Islet of Langerhans (tissue), 1 donor: ENCODE measurements at regions not wholly inside any gene's neighbourhood (a gene's known extent, or its start where the extent isn't known, plus 50 kb on each side); places are given as distances from the start of the nearest gene placed in this dataset.

Source experiments
- FAIRE-seq: peaks from one replicate; lab custom pipeline; 2011; peaks lifted over from hg19 to GRCh38; lab: Jason Lieb, UNC

GRCh38 chr9:107984956-107985355 is 495.4 kb upstream of the KLF4 start:
- no peak for FAIRE-seq

- no peak for FAIRE-seq
These were observed 494.2 kb upstream of the KLF4 start for GRCh38 chr9:107983762-107984161.

- no peak for FAIRE-seq
These were observed 493.6 kb upstream of the KLF4 start for GRCh38 chr9:107983181-107983603.

GRCh38 chr9:107982745-107983144 is 493.2 kb upstream of the KLF4 start:
- FAIRE-seq = no peak

GRCh38 chr9:107982001-107982400 is 492.4 kb upstream of the KLF4 start:
- FAIRE-seq = no peak

GRCh38 chr9:107980984-107981383 is 491.4 kb upstream of the KLF4 start:
- no peak for FAIRE-seq

GRCh38 chr9:107976767-107977166 is 487.2 kb upstream of the KLF4 start:
- no peak for FAIRE-seq

GRCh38 chr9:107975426-107976010 is 485.9 kb upstream of the KLF4 start:
- no peak for FAIRE-seq

GRCh38 chr9:107973451-107973850 is 483.9 kb upstream of the KLF4 start:
- no peak for FAIRE-seq

GRCh38 chr9:107972346-107972745 is 482.8 kb upstream of the KLF4 start:
- no peak for FAIRE-seq

GRCh38 chr9:107971241-107971640 is 481.7 kb upstream of the KLF4 start:
- no peak for FAIRE-seq

GRCh38 chr9:107970726-107971125 is 481.2 kb upstream of the KLF4 start:
- FAIRE-seq = no peak

- no peak for FAIRE-seq
These were observed 480.2 kb upstream of the KLF4 start for GRCh38 chr9:107969727-107970126.

- FAIRE-seq = no peak
These were observed 479.6 kb upstream of the KLF4 start for GRCh38 chr9:107969141-107969540.

GRCh38 chr9:107963246-107963645 is 473.7 kb upstream of the KLF4 start:
- FAIRE-seq = no peak

- FAIRE-seq = no peak
These were observed 471.3 kb upstream of the KLF4 start for GRCh38 chr9:107960916-107961315.

GRCh38 chr9:107954312-107954711 is 464.7 kb upstream of the KLF4 start:
- FAIRE-seq = no peak

GRCh38 chr9:107953556-107954125 is 464.1 kb upstream of the KLF4 start:
- no peak for FAIRE-seq

- no peak for FAIRE-seq
These were observed 463.2 kb upstream of the KLF4 start for GRCh38 chr9:107952773-107953172.

GRCh38 chr9:107951511-107951910 is 461.9 kb upstream of the KLF4 start:
- FAIRE-seq = no peak

GRCh38 chr9:107949061-107949460 is 459.5 kb upstream of the KLF4 start:
- no peak for FAIRE-seq

GRCh38 chr9:107948601-107949000 is 459.0 kb upstream of the KLF4 start:
- FAIRE-seq = no peak

GRCh38 chr9:107948086-107948485 is 458.5 kb upstream of the KLF4 start:
- no peak for FAIRE-seq

- FAIRE-seq = no peak
These were observed 457.0 kb upstream of the KLF4 start for GRCh38 chr9:107946364-107947141.
